ENCODE measurements at regions not wholly inside any gene's neighbourhood (a gene's known extent, or its start where the extent isn't known, plus 50 kb on each side); places are given as distances from the start of the nearest gene placed in this dataset.

- TF ChIP-seq CTCF (IDR thresholded peaks at IDR 0.05), result no peak
- TF ChIP-seq POLR2A (IDR thresholded peaks at IDR 0.05), result no peak
These were observed 142.9 kb upstream of the GYPC start for GRCh38 chr2:126513033-126513432.
